ENCODE measurements at regions not wholly inside any gene's neighbourhood (a gene's known extent, or its start where the extent isn't known, plus 50 kb on each side); places are given as distances from the start of the nearest gene placed in this dataset.

- H3K4me3 ChIP-seq (ENCODE audit: low read length) = no peak overlapping the region
- H3K27me3 ChIP-seq (ENCODE audit: control insufficient read depth, low read length) = no peaks in the 10 kb centered on the region; the same call in none of the 2 replicates
Observed at GRCh38 chr11:64475145-64475544, 80.6 kb upstream of the SLC22A11 start.

GRCh38 chr11:64476881-64477280 lies 78.9 kb upstream of the SLC22A11 start:
- Histone ChIP-seq H3K9me3 (ENCODE audit: control insufficient read depth, insufficient read depth, low read length) (no peaks in the 10 kb centered on the region), H3K79me2 (ENCODE audit: control insufficient read depth, low read length) (no peaks in the 10 kb centered on the region), H3F3A (ENCODE audit: control insufficient read depth, insufficient read depth) (no peaks in the 10 kb centered on the region), H3K36me3 (ENCODE audit: control insufficient read depth, low read length) (no peaks in the 10 kb centered on the region), H3K27me3 (ENCODE audit: control insufficient read depth, low read length) (no peaks in the 10 kb centered on the region; the same call in 1 of the 2 replicates), H3K4me3 (ENCODE audit: low read length) (no peak overlapping the region), H3K27ac (ENCODE audit: low read depth, low read length) (no peak overlapping the region), H3K9me2 (replicated peaks; ENCODE audit: control insufficient read depth, low read length) (no peaks in the 10 kb centered on the region), H3K4me2 (ENCODE audit: low read length) (no peak overlapping the region), H3K4me1 (ENCODE audit: control insufficient read depth, low read length) (no peaks in the 10 kb centered on the region), H4K20me1 (ENCODE audit: control insufficient read depth, insufficient read depth, low read depth, low read length) (no peaks in the 10 kb centered on the region)
- TF ChIP-seq, protein P1, sequence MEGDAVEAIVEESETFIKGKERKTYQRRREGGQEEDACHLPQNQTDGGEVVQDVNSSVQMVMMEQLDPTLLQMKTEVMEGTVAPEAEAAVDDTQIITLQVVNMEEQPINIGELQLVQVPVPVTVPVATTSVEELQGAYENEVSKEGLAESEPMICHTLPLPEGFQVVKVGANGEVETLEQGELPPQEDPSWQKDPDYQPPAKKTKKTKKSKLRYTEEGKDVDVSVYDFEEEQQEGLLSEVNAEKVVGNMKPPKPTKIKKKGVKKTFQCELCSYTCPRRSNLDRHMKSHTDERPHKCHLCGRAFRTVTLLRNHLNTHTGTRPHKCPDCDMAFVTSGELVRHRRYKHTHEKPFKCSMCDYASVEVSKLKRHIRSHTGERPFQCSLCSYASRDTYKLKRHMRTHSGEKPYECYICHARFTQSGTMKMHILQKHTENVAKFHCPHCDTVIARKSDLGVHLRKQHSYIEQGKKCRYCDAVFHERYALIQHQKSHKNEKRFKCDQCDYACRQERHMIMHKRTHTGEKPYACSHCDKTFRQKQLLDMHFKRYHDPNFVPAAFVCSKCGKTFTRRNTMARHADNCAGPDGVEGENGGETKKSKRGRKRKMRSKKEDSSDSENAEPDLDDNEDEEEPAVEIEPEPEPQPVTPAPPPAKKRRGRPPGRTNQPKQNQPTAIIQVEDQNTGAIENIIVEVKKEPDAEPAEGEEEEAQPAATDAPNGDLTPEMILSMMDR (IDR thresholded peaks at IDR 0.05; ENCODE audit: low read depth, low read length, poor library complexity, severe bottlenecking) = no peak
- no peak for TF ChIP-seq EZH2phosphoT487 (IDR thresholded peaks at IDR 0.05; ENCODE audit: borderline replicate concordance, low read length)

More at GRCh38 chr11:64475145-64475544, 80.6 kb upstream of the SLC22A11 start:
- Histone ChIP-seq H3F3A (ENCODE audit: control insufficient read depth, insufficient read depth) (no peaks in the 10 kb centered on the region), H3K9me2 (replicated peaks; ENCODE audit: control insufficient read depth, low read length) (no peaks in the 10 kb centered on the region), H3K9me3 (ENCODE audit: control insufficient read depth, insufficient read depth, low read length) (no peaks in the 10 kb centered on the region), H3K4me2 (ENCODE audit: low read length) (no peak overlapping the region), H3K79me2 (ENCODE audit: control insufficient read depth, low read length) (no peaks in the 10 kb centered on the region), H3K27ac (ENCODE audit: low read depth, low read length) (no peak overlapping the region), H3K4me1 (ENCODE audit: control insufficient read depth, low read length) (no peaks in the 10 kb centered on the region), H4K20me1 (ENCODE audit: control insufficient read depth, insufficient read depth, low read depth, low read length) (no peaks in the 10 kb centered on the region), H3K36me3 (ENCODE audit: control insufficient read depth, low read length) (no peaks in the 10 kb centered on the region)
- TF ChIP-seq, protein P1 (IDR thresholded peaks at IDR 0.05; ENCODE audit: low read depth, low read length, poor library complexity, severe bottlenecking) = no peak
- no peak for TF ChIP-seq EZH2phosphoT487 (IDR thresholded peaks at IDR 0.05; ENCODE audit: borderline replicate concordance, low read length)

GRCh38 chr11:64477675-64478074 lies 78.1 kb upstream of the SLC22A11 start:
- no peaks in the 10 kb centered on the region for H3F3A ChIP-seq (ENCODE audit: control insufficient read depth, insufficient read depth)
- H4K20me1 ChIP-seq (ENCODE audit: control insufficient read depth, insufficient read depth, low read depth, low read length) = no peaks in the 10 kb centered on the region
- no peaks in the 10 kb centered on the region for H3K79me2 ChIP-seq (ENCODE audit: control insufficient read depth, low read length)
- no peaks in the 10 kb centered on the region for H3K9me3 ChIP-seq (ENCODE audit: control insufficient read depth, insufficient read depth, low read length)
- H3K27ac ChIP-seq (ENCODE audit: low read depth, low read length) = no peak overlapping the region
- H3K9me2 ChIP-seq (replicated peaks; ENCODE audit: control insufficient read depth, low read length) = no peaks in the 10 kb centered on the region
- H3K36me3 ChIP-seq (ENCODE audit: control insufficient read depth, low read length) = no peaks in the 10 kb centered on the region
- TF ChIP-seq EZH2phosphoT487 (IDR thresholded peaks at IDR 0.05; ENCODE audit: borderline replicate concordance, low read length) = no peak
- TF ChIP-seq, protein P1 (IDR thresholded peaks at IDR 0.05; ENCODE audit: low read depth, low read length, poor library complexity, severe bottlenecking) = no peak
- H3K4me1 ChIP-seq (ENCODE audit: control insufficient read depth, low read length) = no peaks in the 10 kb centered on the region
- H3K27me3 ChIP-seq (ENCODE audit: control insufficient read depth, low read length) = peaks cover 3% of the 10 kb centered on the region; the same call in 1 of the 2 replicates
- H3K4me2 ChIP-seq (ENCODE audit: low read length) = no peak overlapping the region
- H3K4me3 ChIP-seq (ENCODE audit: low read length) = no peak overlapping the region

Measured in DOHH2 (cell line).